ENCODE measurements at regions not wholly inside any gene's neighbourhood (a gene's known extent, or its start where the extent isn't known, plus 50 kb on each side); places are given as distances from the start of the nearest gene placed in this dataset.

DNA sequence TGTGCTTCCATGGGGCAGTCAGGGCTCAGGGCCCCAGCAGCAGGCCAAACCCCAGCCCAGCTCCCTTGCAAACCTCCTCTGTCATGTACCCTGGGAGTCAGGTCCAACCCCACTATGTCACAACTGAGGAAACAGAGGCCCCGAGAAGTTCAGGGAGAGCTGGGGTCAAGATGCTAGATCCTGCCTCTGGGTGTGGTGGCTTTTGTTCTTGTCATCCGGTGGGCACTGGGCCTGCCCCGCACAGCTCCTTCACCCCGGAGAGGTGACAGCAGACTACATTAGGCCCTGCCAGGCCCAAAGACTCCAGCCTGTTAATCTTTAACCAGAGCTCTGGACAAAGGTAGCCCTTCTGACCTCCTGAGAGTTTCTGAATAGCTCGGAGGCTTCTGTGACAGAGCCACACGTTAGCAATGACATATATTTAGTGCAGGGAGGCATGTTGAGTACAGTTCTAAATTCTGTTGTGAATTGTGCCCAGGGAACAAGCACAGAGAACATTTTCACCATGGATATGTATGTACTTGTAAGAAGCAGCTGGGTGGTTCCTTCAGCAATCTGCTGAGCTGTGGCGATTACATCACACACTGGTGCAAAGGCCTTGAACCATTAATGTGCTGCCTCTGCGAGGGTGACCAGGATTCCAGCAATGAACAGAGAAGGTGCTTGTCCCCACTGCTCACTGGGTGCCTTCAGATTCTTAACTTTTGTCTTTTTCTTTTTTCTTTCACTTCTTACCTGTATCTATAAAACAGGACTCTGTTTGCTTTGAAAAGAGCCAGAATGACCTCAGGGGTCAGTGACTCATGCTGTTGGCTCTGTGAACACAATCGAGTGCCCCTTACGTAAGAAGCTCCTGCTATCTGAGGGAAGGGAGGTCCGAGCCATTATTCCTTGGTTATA is 102.8 kb downstream of the RHOU start (continued):
- TF ChIP-seq ZHX2 (IDR thresholded peaks at IDR 0.05; ENCODE audit: low read depth) (peak; percentile 65), ZHX2 (CRISPR knock-in tag; IDR thresholded peaks at IDR 0.05; ENCODE audit: borderline replicate concordance) (no peak; the same call in 1 of the 2 replicates), ZNF343 (CRISPR knock-in tag; IDR thresholded peaks at IDR 0.05) (no peak), MXD4 (CRISPR knock-in tag; IDR thresholded peaks at IDR 0.05) (no peak; the same call in 1 of the 2 replicates), PHF8 (CRISPR knock-in tag; IDR thresholded peaks at IDR 0.05) (peak; percentile 74), ZNF563 (CRISPR knock-in tag; IDR thresholded peaks at IDR 0.05) (no peak), ZNF678 (CRISPR knock-in tag; IDR thresholded peaks at IDR 0.05) (no peak), MEIS2 (CRISPR knock-in tag; IDR thresholded peaks at IDR 0.05) (peak; percentile 66; the same call in 1 of the 2 replicates), KDM4B (CRISPR knock-in tag; IDR thresholded peaks at IDR 0.05) (peak; percentile 72; the same call in 1 of the 2 replicates), ZXDC (CRISPR knock-in tag; IDR thresholded peaks at IDR 0.05) (no peak; the same call in 1 of the 2 replicates), LBX2 (CRISPR knock-in tag; IDR thresholded peaks at IDR 0.05; ENCODE audit: borderline replicate concordance) (no peak), SRF (IDR thresholded peaks at IDR 0.05; ENCODE audit: low read depth, low read length) (no peak), ZFP90 (CRISPR knock-in tag; IDR thresholded peaks at IDR 0.05; ENCODE audit: borderline replicate concordance) (peak; percentile 81; the same call in 1 of the 2 replicates)
- TF ChIP-seq, protein P1, sequence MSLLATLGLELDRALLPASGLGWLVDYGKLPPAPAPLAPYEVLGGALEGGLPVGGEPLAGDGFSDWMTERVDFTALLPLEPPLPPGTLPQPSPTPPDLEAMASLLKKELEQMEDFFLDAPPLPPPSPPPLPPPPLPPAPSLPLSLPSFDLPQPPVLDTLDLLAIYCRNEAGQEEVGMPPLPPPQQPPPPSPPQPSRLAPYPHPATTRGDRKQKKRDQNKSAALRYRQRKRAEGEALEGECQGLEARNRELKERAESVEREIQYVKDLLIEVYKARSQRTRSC (CRISPR knock-in tag; IDR thresholded peaks at IDR 0.05; ENCODE audit: low read depth): peak; percentile 76; the same call in 1 of the 2 replicates

Data from HepG2 (cell line).